ENCODE measurements at regions not wholly inside any gene's neighbourhood (a gene's known extent, or its start where the extent isn't known, plus 50 kb on each side); places are given as distances from the start of the nearest gene placed in this dataset.

- Histone ChIP-seq H2AFZ (ENCODE audit: low read depth) (no peak overlapping the region), H3K9me3 (no peaks in the 10 kb centered on the region), H3K4me2 (no peak overlapping the region), H3K79me2 (ENCODE audit: insufficient read depth) (no peaks in the 10 kb centered on the region), H3K27ac (ENCODE audit: low read depth in 2 of 2, low read length in 1 of 2) (no peak overlapping the region), H3F3A (replicated peaks; ENCODE audit: insufficient read depth) (no peaks in the 10 kb centered on the region), H3K4me1 (ENCODE audit: control insufficient read depth in 1 of 2, insufficient read depth in 2 of 2, low read depth in 1 of 2, low read length in 1 of 2) (peaks cover 0 to 5% of the 10 kb centered on the region in 2 experiments; a peak in 2 of 4 replicates), H3K4me3 (ENCODE audit: low read depth in 2 of 2, low read length in 1 of 2) (no peak overlapping the region), H4K20me1 (ENCODE audit: insufficient read depth) (peaks cover 6% of the 10 kb centered on the region; the same call in 1 of the 2 replicates), H3K9ac (no peak overlapping the region), H3K27me3 (ENCODE audit: insufficient read depth) (no peaks in the 10 kb centered on the region), H3K36me3 (replicated peaks in 1 of 2; ENCODE audit: control insufficient read depth in 1 of 2, insufficient read depth in 2 of 2, low read length in 1 of 2) (peaks cover 0 to 17% of the 10 kb centered on the region in 2 experiments), H3K9me2 (no peaks in the 10 kb centered on the region)
- DNase-seq: no peak
- ChIA-PET CTCF (no interaction called here), POLR2A (no interaction called here)
- TF ChIP-seq EZH2phosphoT487 (IDR thresholded peaks at IDR 0.05; ENCODE audit: borderline replicate concordance, low read depth) (no peak), TEAD4 (IDR thresholded peaks at IDR 0.05; ENCODE audit: borderline replicate concordance, insufficient read depth) (no peak), MEF2A (IDR thresholded peaks at IDR 0.05; ENCODE audit: borderline replicate concordance, low read depth) (no peak), GATA2 (CRISPR knock-in tag; IDR thresholded peaks at IDR 0.05) (no peak), SIN3A (IDR thresholded peaks at IDR 0.05; ENCODE audit: borderline replicate concordance, low read depth, low read length) (no peak), YY1 (IDR thresholded peaks at IDR 0.05; ENCODE audit: low read depth) (no peak), ZBTB33 (IDR thresholded peaks at IDR 0.05; ENCODE audit: borderline replicate concordance, low read depth) (no peak), PBX3 (IDR thresholded peaks at IDR 0.05) (no peak), EP300 (IDR thresholded peaks at IDR 0.05; ENCODE audit: borderline replicate concordance in 1 of 2, low read depth in 1 of 2, low read length in 1 of 2) (no peak), CTCF (IDR thresholded peaks at IDR 0.05) (no peak), REST (IDR thresholded peaks at IDR 0.05; ENCODE audit: low read depth, low read length) (no peak), TCF12 (IDR thresholded peaks at IDR 0.05) (no peak), FOSL2 (IDR thresholded peaks at IDR 0.05; ENCODE audit: borderline replicate concordance, low read depth) (no peak), MAX (IDR thresholded peaks at IDR 0.05; ENCODE audit: low read depth) (no peak), IRF3 (IDR thresholded peaks at IDR 0.05; ENCODE audit: low read depth, low read length) (no peak), JUND (IDR thresholded peaks at IDR 0.05) (no peak)
- 80% methylated on average over 1 of the region's 1 CpG for WGBS (ENCODE audit: low lambda C conversion rate)
Measured at GRCh38 chr1:65056234-65056633, 89.9 kb upstream of the JAK1 start.
